WTC11 (cell line): ENCODE measurements at regions not wholly inside any gene's neighbourhood (a gene's known extent, or its start where the extent isn't known, plus 50 kb on each side); places are given as distances from the start of the nearest gene placed in this dataset.

Source experiments
- CREB1 ChIP-seq: sonication (generic); formaldehyde crosslinking; IDR thresholded peaks from 2 replicates; pipeline ENCODE4 v1.8.0; 2023; ENCODE audit warnings: mild to moderate bottlenecking, missing genetic modification reagents
- CREM ChIP-seq: sonication (generic); formaldehyde crosslinking; IDR thresholded peaks from 2 replicates; pipeline ENCODE4 v1.8.1; 2022; ENCODE audit warnings: mild to moderate bottlenecking, missing genetic modification reagents, moderate library complexity
- ETV6 ChIP-seq: sonication (generic); formaldehyde crosslinking; IDR thresholded peaks from 2 replicates; pipeline ENCODE4 v1.8.1; 2022; ENCODE audit warnings: mild to moderate bottlenecking, missing genetic modification reagents
- FOXP1 ChIP-seq: sonication (generic); formaldehyde crosslinking; IDR thresholded peaks from 2 replicates; pipeline ENCODE4 v1.8.0; 2022; ENCODE audit warnings: missing genetic modification reagents, mild to moderate bottlenecking, moderate library complexity, borderline replicate concordance
- JUN ChIP-seq: sonication (generic); formaldehyde crosslinking; IDR thresholded peaks from 2 replicates; pipeline ENCODE4 v1.8.0; 2023; ENCODE audit warnings: mild to moderate bottlenecking, missing genetic modification reagents
- NR3C1 ChIP-seq: sonication (generic); formaldehyde crosslinking; conservative IDR thresholded peaks from 2 replicates; pipeline ENCODE4 v1.8.1; 2023; ENCODE audit warnings: low read depth, mild to moderate bottlenecking, missing genetic modification reagents
- RORB ChIP-seq: fragments of 250-450 bp; sonication (Bioruptor Pico); IDR thresholded peaks from 2 replicates; pipeline ENCODE4 v1.9.0; 2021; ENCODE audit warnings: mild to moderate bottlenecking
- SMAD3 ChIP-seq: sonication (generic); formaldehyde crosslinking; IDR thresholded peaks from 2 replicates; pipeline ENCODE4 v1.8.0; 2022; ENCODE audit warnings: missing genetic modification reagents, mild to moderate bottlenecking, borderline replicate concordance
- SMAD4 ChIP-seq: sonication (generic); formaldehyde crosslinking; IDR thresholded peaks from 2 replicates; pipeline ENCODE4 v1.8.0; 2022; ENCODE audit warnings: mild to moderate bottlenecking, missing genetic modification reagents
- ZNF317 ChIP-seq: sonication (generic); formaldehyde crosslinking; IDR thresholded peaks from 2 replicates; pipeline ENCODE4 v1.8.1; 2023; ENCODE audit warnings: low read depth, mild to moderate bottlenecking, moderate library complexity, missing genetic modification reagents, borderline replicate concordance
- TF ChIP-seq, protein P1 (sequence below): fragments of 200-600 bp; IDR thresholded peaks from 2 replicates; pipeline ENCODE4 v1.8.0; 2022; ENCODE audit warnings: antibody characterized with exemption
- TF ChIP-seq, protein P2 (sequence below): sonication (generic); formaldehyde crosslinking; IDR thresholded peaks from 2 replicates; pipeline ENCODE4 v1.8.0; 2023; ENCODE audit warnings: missing genetic modification reagents
- TF ChIP-seq, protein P3 (sequence below): fragments of 250-450 bp; sonication (Bioruptor Pico); IDR thresholded peaks from 2 replicates; pipeline ENCODE4 v2.1.2; 2022; ENCODE audit warnings: mild to moderate bottlenecking, moderate library complexity
- TF ChIP-seq, protein P4 (sequence below): fragments of 250-450 bp; sonication (Bioruptor Pico); IDR thresholded peaks from 2 replicates; pipeline ENCODE4 v1.9.0; 2021; ENCODE audit warnings: moderate library complexity, mild to moderate bottlenecking, inconsistent platforms, borderline replicate concordance

DNA sequence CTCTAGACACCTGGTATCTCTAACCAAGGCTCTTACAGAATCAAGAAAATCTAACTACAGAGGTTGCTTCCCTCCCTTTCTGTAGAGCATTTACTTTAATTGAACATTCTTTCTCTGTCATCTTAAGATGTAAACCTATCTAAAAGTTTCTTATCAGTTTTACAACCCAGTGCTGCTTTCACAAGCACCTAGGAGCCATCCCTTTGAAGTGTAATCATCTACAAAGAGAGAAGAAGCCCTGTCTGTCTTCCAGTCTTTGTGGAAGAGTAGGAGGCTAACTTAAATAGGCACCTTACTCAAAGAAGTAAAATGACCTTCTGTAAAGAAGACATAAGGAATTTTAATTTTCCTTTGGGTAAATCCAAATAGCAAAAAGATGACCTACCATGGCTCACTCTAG lies 763.9 kb upstream of the LRFN5 start:
- TF ChIP-seq, protein P1, sequence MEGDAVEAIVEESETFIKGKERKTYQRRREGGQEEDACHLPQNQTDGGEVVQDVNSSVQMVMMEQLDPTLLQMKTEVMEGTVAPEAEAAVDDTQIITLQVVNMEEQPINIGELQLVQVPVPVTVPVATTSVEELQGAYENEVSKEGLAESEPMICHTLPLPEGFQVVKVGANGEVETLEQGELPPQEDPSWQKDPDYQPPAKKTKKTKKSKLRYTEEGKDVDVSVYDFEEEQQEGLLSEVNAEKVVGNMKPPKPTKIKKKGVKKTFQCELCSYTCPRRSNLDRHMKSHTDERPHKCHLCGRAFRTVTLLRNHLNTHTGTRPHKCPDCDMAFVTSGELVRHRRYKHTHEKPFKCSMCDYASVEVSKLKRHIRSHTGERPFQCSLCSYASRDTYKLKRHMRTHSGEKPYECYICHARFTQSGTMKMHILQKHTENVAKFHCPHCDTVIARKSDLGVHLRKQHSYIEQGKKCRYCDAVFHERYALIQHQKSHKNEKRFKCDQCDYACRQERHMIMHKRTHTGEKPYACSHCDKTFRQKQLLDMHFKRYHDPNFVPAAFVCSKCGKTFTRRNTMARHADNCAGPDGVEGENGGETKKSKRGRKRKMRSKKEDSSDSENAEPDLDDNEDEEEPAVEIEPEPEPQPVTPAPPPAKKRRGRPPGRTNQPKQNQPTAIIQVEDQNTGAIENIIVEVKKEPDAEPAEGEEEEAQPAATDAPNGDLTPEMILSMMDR: no peak
- no peak for TF ChIP-seq RORB (CRISPR knock-in tag)
- no peak for TF ChIP-seq SMAD3
- no peak for TF ChIP-seq ETV6 (CRISPR knock-in tag)
- TF ChIP-seq, protein P2, sequence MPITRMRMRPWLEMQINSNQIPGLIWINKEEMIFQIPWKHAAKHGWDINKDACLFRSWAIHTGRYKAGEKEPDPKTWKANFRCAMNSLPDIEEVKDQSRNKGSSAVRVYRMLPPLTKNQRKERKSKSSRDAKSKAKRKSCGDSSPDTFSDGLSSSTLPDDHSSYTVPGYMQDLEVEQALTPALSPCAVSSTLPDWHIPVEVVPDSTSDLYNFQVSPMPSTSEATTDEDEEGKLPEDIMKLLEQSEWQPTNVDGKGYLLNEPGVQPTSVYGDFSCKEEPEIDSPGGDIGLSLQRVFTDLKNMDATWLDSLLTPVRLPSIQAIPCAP (CRISPR knock-in tag): no peak
- TF ChIP-seq, protein P3, sequence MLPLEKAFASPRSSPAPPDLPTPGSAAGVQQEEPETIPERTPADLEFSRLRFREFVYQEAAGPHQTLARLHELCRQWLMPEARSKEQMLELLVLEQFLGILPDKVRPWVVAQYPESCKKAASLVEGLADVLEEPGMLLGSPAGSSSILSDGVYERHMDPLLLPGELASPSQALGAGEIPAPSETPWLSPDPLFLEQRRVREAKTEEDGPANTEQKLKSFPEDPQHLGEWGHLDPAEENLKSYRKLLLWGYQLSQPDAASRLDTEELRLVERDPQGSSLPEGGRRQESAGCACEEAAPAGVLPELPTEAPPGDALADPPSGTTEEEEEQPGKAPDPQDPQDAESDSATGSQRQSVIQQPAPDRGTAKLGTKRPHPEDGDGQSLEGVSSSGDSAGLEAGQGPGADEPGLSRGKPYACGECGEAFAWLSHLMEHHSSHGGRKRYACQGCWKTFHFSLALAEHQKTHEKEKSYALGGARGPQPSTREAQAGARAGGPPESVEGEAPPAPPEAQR (CRISPR knock-in tag): no peak
- TF ChIP-seq JUN: no peak
- TF ChIP-seq SMAD4 (CRISPR knock-in tag): no peak
- TF ChIP-seq FOXP1 (CRISPR knock-in tag): no peak
- TF ChIP-seq NR3C1 (CRISPR knock-in tag): no peak
- no peak for TF ChIP-seq CREM (CRISPR knock-in tag)
- TF ChIP-seq ZNF317 (CRISPR knock-in tag): no peak
- no peak for TF ChIP-seq CREB1 (CRISPR knock-in tag)
- TF ChIP-seq, protein P4, sequence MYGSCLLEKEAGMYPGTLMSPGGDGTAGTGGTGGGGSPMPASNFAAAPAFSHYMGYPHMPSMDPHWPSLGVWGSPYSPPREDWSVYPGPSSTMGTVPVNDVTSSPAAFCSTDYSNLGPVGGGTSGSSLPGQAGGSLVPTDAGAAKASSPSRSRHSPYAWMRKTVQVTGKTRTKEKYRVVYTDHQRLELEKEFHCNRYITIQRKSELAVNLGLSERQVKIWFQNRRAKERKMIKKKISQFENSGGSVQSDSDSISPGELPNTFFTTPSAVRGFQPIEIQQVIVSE (CRISPR knock-in tag): no peak
